Endothelial cell of umbilical vein (primary cell): ENCODE measurements at regions not wholly inside any gene's neighbourhood (a gene's known extent, or its start where the extent isn't known, plus 50 kb on each side); places are given as distances from the start of the nearest gene placed in this dataset.

ENCODE experiments used
- BruUV-seq: library from RNA; stranded (reverse); fragments of 400-500 nt; replicated peaks from 2 replicates; lab custom pipeline; 2021; lab: Mats Ljungman, UMichigan
- CTCF ChIA-PET: fragments of 300-600, 350-600 bp; sonication (Branson Sonifier 250); formaldehyde crosslinking; loops from one replicate; lab custom pipeline; 2021; ENCODE audit warnings: antibody characterized with exemption, inconsistent platforms; lab: Charles Lee
- POLR2A ChIA-PET: fragments of 300-600, 350-600 bp; sonication (Branson Sonifier 250); formaldehyde crosslinking; loops from one replicate; lab custom pipeline; 2021; ENCODE audit warnings: antibody characterized with exemption, inconsistent platforms; lab: Charles Lee
- DNase-seq: peaks from one replicate; pipeline ENCODE4 v3.0.0-alpha.2; 2011; ENCODE audit warnings: low read depth, low spot score
- FAIRE-seq: peaks from 2 replicates; lab custom pipeline; 2011; peaks lifted over from hg19 to GRCh38; lab: Jason Lieb, UNC
- H2AFZ ChIP-seq: 2 replicates; pipeline ENCODE4 v1.6.0; 2012; ENCODE audit warnings: low read depth, low read length, control low read depth, inconsistent platforms
- H3K27ac ChIP-seq: 2 replicates; pipeline ENCODE4 v1.5.1; 2011; ENCODE audit warnings: low read depth, mild to moderate bottlenecking, control low read depth, low read length, moderate library complexity; ENCODE audit not compliant: insufficient read depth
- H3K27me3 ChIP-seq, 2 experiments: 2 replicates each; pipeline versions ENCODE4 v1.6.0 to v1.6.1; 2011; ENCODE audit warnings: low read length in 2 of 2, mixed read lengths in 1 of 2; ENCODE audit not compliant: control insufficient read depth in 2 of 2, insufficient read depth in 2 of 2
- H3K36me3 ChIP-seq, 2 experiments: 2 replicates in 1 of 2; 3 replicates in 1 of 2; pipeline ENCODE4 v1.5.1; 2011; ENCODE audit warnings: low read length in 2 of 2, mild to moderate bottlenecking in 1 of 2, moderate library complexity in 1 of 2; ENCODE audit not compliant: control insufficient read depth in 2 of 2, insufficient read depth in 2 of 2; ENCODE audit errors: extremely low read depth in 1 of 2
- H3K4me1 ChIP-seq: 3 replicates; pipeline ENCODE4 v1.5.1; 2011; ENCODE audit warnings: mild to moderate bottlenecking, low read length; ENCODE audit not compliant: control insufficient read depth, insufficient read depth; ENCODE audit errors: extremely low read depth
- H3K4me2 ChIP-seq: 2 replicates; pipeline ENCODE4 v1.6.1; 2011; ENCODE audit warnings: low read length, control low read depth, mixed read lengths; ENCODE audit not compliant: insufficient read depth
- H3K4me3 ChIP-seq, 3 experiments: fragments of 200-600 bp in 1 of 3; sonication (generic), shearing (Covaris generic) in 1 of 3; replicated peaks in 1 of 3; 2 replicates each; pipeline ENCODE4 v1.5.1; 2011 to 2016; ENCODE audit warnings: control low read depth in 3 of 3, low read length in 3 of 3, mild to moderate bottlenecking in 2 of 3, inconsistent platforms in 1 of 3, low read depth in 1 of 3, moderate library complexity in 1 of 3; ENCODE audit not compliant: insufficient read depth in 1 of 3
- H3K79me2 ChIP-seq: 2 replicates; pipeline ENCODE4 v1.6.0; 2012; ENCODE audit warnings: low read length, inconsistent platforms; ENCODE audit not compliant: control insufficient read depth, insufficient read depth
- H3K9ac ChIP-seq: replicated peaks from 2 replicates; pipeline ENCODE3; 2011; ENCODE audit warnings: low read length, control low read depth; ENCODE audit not compliant: insufficient read depth; ENCODE audit errors: extremely low read depth
- H3K9me1 ChIP-seq: replicated peaks from 3 replicates; pipeline ENCODE4 v1.6.0; 2011; ENCODE audit warnings: mild to moderate bottlenecking, low read length; ENCODE audit not compliant: control insufficient read depth, insufficient read depth; ENCODE audit errors: extremely low read depth
- H3K9me3 ChIP-seq: replicated peaks from 2 replicates; pipeline ENCODE4 v1.5.1; 2012; ENCODE audit warnings: low read length, inconsistent platforms; ENCODE audit not compliant: control insufficient read depth, insufficient read depth
- H4K20me1 ChIP-seq: replicated peaks from 2 replicates; pipeline ENCODE3; 2011; ENCODE audit warnings: mild to moderate bottlenecking, low read length; ENCODE audit not compliant: control insufficient read depth, insufficient read depth; ENCODE audit errors: extremely low read depth
- EZH2 ChIP-seq: IDR thresholded peaks from 2 replicates; pipeline ENCODE4 v1.6.1; 2012; ENCODE audit warnings: borderline replicate concordance, low read depth, mild to moderate bottlenecking, moderate library complexity, low read length, inconsistent platforms; ENCODE audit not compliant: severe bottlenecking
- FOS ChIP-seq: IDR thresholded peaks from 2 replicates; pipeline ENCODE4 v1.6.1; 2011; ENCODE audit warnings: mild to moderate bottlenecking, low read length, moderate library complexity, borderline replicate concordance; ENCODE audit not compliant: insufficient read depth
- GATA2 ChIP-seq: IDR thresholded peaks from 2 replicates; pipeline ENCODE4 v1.7.0; 2011; ENCODE audit warnings: low read depth, mild to moderate bottlenecking, moderate library complexity, mixed read lengths, low read length; ENCODE audit not compliant: insufficient read length, insufficient read depth
- JUN ChIP-seq: IDR thresholded peaks from 2 replicates; pipeline ENCODE4 v1.6.1; 2011; ENCODE audit warnings: borderline replicate concordance, low read depth; ENCODE audit not compliant: insufficient read length, insufficient read depth
- MAX ChIP-seq: IDR thresholded peaks from 2 replicates; pipeline ENCODE4 v1.6.1; 2011; ENCODE audit not compliant: insufficient read depth, insufficient read length
- MYC ChIP-seq: IDR thresholded peaks from one replicate; pipeline ENCODE4 v1.6.1; 2011; ENCODE audit warnings: mild to moderate bottlenecking, low read depth, low read length
- POLR2A ChIP-seq: IDR thresholded peaks from 2 replicates; pipeline ENCODE4 v1.6.1; 2012; ENCODE audit warnings: low read depth, mild to moderate bottlenecking, control low read depth, low read length
- POLR2AphosphoS5 ChIP-seq: IDR thresholded peaks from 2 replicates; pipeline ENCODE4 v1.6.1; 2012; ENCODE audit warnings: low read depth, mild to moderate bottlenecking, control low read depth, low read length, moderate library complexity; ENCODE audit not compliant: insufficient read depth
- dilution Hi-C: fragments of 300-500 bp; cut with MboI; formaldehyde crosslinking; loops from one replicate; pipeline ENCODE4 v1.15.0; 2019; ENCODE audit warnings: low sequenced_read_pairs; ENCODE audit not compliant: extremely low pct_ligation_motif_present
- intact Hi-C: fragments of 100-400 bp; cut with micrococcal nuclease; formaldehyde crosslinking; loops from one replicate; pipeline ENCODE4 v1.10.0; 2022
- TF ChIP-seq, protein P1 (sequence below), 2 donors: IDR thresholded peaks; 1 replicate in 1 of 2; 2 replicates in 1 of 2; pipeline ENCODE4 v1.5.1; 2011; ENCODE audit warnings: low read length in 2 of 2, mild to moderate bottlenecking in 2 of 2, moderate library complexity in 2 of 2, control low read depth in 1 of 2, inconsistent platforms in 1 of 2, low read depth in 1 of 2; ENCODE audit not compliant: insufficient read depth in 1 of 2; ENCODE audit errors: extremely low read depth in 1 of 2

DNA sequence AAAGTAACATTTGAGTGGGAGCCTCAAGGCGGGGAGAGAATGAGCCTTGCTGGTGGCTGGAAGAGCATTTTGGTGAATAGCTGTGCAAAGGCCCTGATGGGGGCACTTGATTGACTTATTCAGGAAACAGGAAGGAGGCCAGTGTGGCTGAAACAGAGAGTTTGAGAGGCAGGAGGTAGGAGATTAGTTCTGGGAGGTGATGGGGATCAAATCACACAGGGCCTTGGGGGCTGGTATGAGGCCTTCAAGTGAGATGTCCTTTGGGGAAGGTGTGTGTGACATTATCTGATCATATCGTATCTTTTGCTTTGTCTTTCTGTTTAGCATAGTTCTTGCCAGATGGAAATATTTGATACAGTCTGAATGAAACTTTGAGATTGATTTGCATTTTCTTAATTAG is 172.3 kb downstream of the TENT4A start:
- Histone ChIP-seq H2AFZ (no peak overlapping the region), H3K79me2 (no peaks in the 10 kb centered on the region)
- CTCF ChIA-PET = no interaction called here

More for the DNA sequence above, 172.3 kb downstream of the TENT4A start:
- POLR2A ChIA-PET = no interaction called here
- dilution Hi-C loops = no loop called here
- TF ChIP-seq FOS = no peak
- TF ChIP-seq, protein P1, sequence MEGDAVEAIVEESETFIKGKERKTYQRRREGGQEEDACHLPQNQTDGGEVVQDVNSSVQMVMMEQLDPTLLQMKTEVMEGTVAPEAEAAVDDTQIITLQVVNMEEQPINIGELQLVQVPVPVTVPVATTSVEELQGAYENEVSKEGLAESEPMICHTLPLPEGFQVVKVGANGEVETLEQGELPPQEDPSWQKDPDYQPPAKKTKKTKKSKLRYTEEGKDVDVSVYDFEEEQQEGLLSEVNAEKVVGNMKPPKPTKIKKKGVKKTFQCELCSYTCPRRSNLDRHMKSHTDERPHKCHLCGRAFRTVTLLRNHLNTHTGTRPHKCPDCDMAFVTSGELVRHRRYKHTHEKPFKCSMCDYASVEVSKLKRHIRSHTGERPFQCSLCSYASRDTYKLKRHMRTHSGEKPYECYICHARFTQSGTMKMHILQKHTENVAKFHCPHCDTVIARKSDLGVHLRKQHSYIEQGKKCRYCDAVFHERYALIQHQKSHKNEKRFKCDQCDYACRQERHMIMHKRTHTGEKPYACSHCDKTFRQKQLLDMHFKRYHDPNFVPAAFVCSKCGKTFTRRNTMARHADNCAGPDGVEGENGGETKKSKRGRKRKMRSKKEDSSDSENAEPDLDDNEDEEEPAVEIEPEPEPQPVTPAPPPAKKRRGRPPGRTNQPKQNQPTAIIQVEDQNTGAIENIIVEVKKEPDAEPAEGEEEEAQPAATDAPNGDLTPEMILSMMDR (IDR thresholded peaks at IDR 0.05; ENCODE audit: extremely low read depth in 1 of 2, insufficient read depth in 1 of 2, low read depth in 1 of 2, low read length in 2 of 2) = no peak
- no peak for TF ChIP-seq MAX
- no peak for TF ChIP-seq GATA2
- TF ChIP-seq POLR2A = no peak
- no peak for TF ChIP-seq POLR2AphosphoS5
- no peak for TF ChIP-seq EZH2
- no peak for TF ChIP-seq MYC
- TF ChIP-seq JUN = no peak
- H3K4me1 ChIP-seq = no peaks in the 10 kb centered on the region
- no peak overlapping the region for H3K27ac ChIP-seq
- intact Hi-C loops = no loop called here
- no peaks in the 10 kb centered on the region for H4K20me1 ChIP-seq
- no peak overlapping the region for H3K4me2 ChIP-seq
- peaks cover 6% of the 10 kb centered on the region for H3K9me3 ChIP-seq
- H3K27me3 ChIP-seq = no peaks in the 10 kb centered on the region
- no peak for DNase-seq
- H3K4me3 ChIP-seq = no peak overlapping the region
- no peak overlapping the region for H3K9ac ChIP-seq
- no peaks in the 10 kb centered on the region for H3K9me1 ChIP-seq
- BruUV-seq = no TSS peak
- no peaks in the 10 kb centered on the region for H3K36me3 ChIP-seq
- FAIRE-seq = no peak
